HG03039 (cell line): ENCODE measurements at regions not wholly inside any gene's neighbourhood (a gene's known extent, or its start where the extent isn't known, plus 50 kb on each side); places are given as distances from the start of the nearest gene placed in this dataset.
A peak's percentile ranks its signal among the peaks of the same experiment; 100 is the strongest.
"Not testable (repeated sequence)": the region's sequence is repeated elsewhere in the genome, so short reads cannot be mapped to it uniquely, and the experiment has no call there.

Source experiments
- ATAC-seq: cut with Tn5 transposase; IDR thresholded peaks from one replicate; pipeline ENCODE4 v1.9.1; 2021; ENCODE audit warnings: mild to moderate bottlenecking, moderate library complexity; ENCODE audit not compliant: unreplicated experiment

- no peak for ATAC-seq
These were observed 109.4 kb upstream of the ACBD5 start for GRCh38 chr10:27349987-27350386.

- ATAC-seq = not testable (repeated sequence)
These were observed 107.2 kb upstream of the ACBD5 start for GRCh38 chr10:27347827-27348207.

- peak; percentile 43 for ATAC-seq
These were observed 104.9 kb upstream of the ACBD5 start for GRCh38 chr10:27345455-27345920.

- ATAC-seq = peak; percentile 61
These were observed 104.2 kb upstream of the ACBD5 start for GRCh38 chr10:27344568-27345454.

GRCh38 chr10:27341001-27341400, 100.4 kb upstream of the ACBD5 start:
- no peak for ATAC-seq

GRCh38 chr10:27335246-27335645, 94.6 kb upstream of the ACBD5 start:
- ATAC-seq = not testable (repeated sequence)

- no peak for ATAC-seq
These were observed 89.5 kb upstream of the ACBD5 start for GRCh38 chr10:27330074-27330473.

- ATAC-seq = no peak
These were observed 88.3 kb upstream of the ACBD5 start for GRCh38 chr10:27328946-27329345.

- ATAC-seq = not testable (repeated sequence)
These were observed 86.2 kb upstream of the ACBD5 start for GRCh38 chr10:27326748-27327147.

GRCh38 chr10:27319752-27320431, 79.3 kb upstream of the ACBD5 start:
- peak; percentile 54 for ATAC-seq

GRCh38 chr10:27319139-27319538, 78.5 kb upstream of the ACBD5 start:
- ATAC-seq = not testable (repeated sequence)

GRCh38 chr10:27315082-27315481, 74.5 kb upstream of the ACBD5 start:
- ATAC-seq = not testable (repeated sequence)

GRCh38 chr10:27313586-27313985, 73.0 kb upstream of the ACBD5 start:
- ATAC-seq = not testable (repeated sequence)

GRCh38 chr10:27312854-27313253, 72.3 kb upstream of the ACBD5 start:
- ATAC-seq = no peak

- not testable (repeated sequence) for ATAC-seq
These were observed 71.2 kb upstream of the ACBD5 start for GRCh38 chr10:27311809-27312208.

- ATAC-seq = not testable (repeated sequence)
These were observed 57.9 kb upstream of the ACBD5 start for GRCh38 chr10:27298522-27298850.

- ATAC-seq = no peak
These were observed 57.4 kb upstream of the ACBD5 start for GRCh38 chr10:27297844-27298521.

- ATAC-seq = not testable (repeated sequence)
These were observed 55.7 kb upstream of the ACBD5 start for GRCh38 chr10:27296285-27296684.

GRCh38 chr10:27291253-27291895, 50.8 kb upstream of the ACBD5 start:
- peak; percentile 72 for ATAC-seq
